ENCODE measurements at regions not wholly inside any gene's neighbourhood (a gene's known extent, or its start where the extent isn't known, plus 50 kb on each side); places are given as distances from the start of the nearest gene placed in this dataset.

DNA sequence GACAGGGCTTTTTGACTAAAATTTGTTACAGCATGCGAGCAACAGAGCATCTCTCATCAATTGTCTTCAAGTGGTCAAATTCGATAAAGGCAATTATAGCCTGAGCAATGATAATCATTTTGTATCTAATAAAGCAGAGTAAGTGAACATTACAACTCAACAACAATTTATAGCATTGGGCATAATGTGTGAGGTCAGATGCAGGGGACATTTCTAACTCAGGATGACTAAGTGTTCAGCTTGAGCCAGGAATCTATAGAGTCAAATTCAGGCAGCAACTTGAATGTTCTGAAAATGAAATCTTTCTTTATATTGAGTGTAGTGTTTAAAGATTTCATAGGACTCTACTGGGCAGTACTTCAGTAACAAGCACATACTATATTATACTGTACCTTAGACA, 1226.0 kb downstream of the ZPLD1 start:
- Histone ChIP-seq H3K4me3 (ENCODE audit: low read depth, low read length) (no peak overlapping the region), H3K36me3 (ENCODE audit: control insufficient read depth, insufficient read depth, low read length) (no peaks in the 10 kb centered on the region), H3K9me3 (ENCODE audit: control insufficient read depth, insufficient read depth, low read length) (no peaks in the 10 kb centered on the region), H3K27ac (ENCODE audit: low read depth, low read length) (no peak overlapping the region), H3K27me3 (ENCODE audit: control insufficient read depth, insufficient read depth, low read length) (no peaks in the 10 kb centered on the region), H3K4me1 (ENCODE audit: control insufficient read depth, insufficient read depth, low read length) (no peaks in the 10 kb centered on the region)
- no peak for DNase-seq (ENCODE audit: low read depth in 4 of 6, low spot score in 6 of 6)
- no CpG with 5 or more reads among the region's 2 CpGs for WGBS (ENCODE audit: insufficient coverage)

DNA sequence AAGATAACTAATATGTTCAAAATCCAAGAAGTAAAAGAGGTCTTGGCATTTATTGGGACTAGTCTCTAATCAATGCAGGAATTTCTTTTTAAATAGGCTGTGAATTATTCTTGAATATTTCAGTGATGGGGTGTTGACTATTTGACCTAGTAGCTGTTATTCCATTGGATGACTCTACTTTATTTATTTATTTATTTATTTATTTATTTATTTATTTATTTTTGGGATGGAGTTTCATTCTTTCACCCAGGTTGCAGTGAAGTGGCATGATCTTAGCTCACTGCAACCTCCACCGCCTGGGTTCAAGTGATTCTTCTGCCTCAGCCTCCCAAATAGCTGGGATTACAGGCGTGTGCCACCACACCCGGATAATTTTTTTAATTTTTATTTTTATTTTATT, 1227.8 kb downstream of the ZPLD1 start:
- WGBS (ENCODE audit: insufficient coverage) = 100% methylated on average over 1 of the region's 3 CpGs
- Histone ChIP-seq H3K4me3 (ENCODE audit: low read depth, low read length) (no peak overlapping the region), H3K9me3 (ENCODE audit: control insufficient read depth, insufficient read depth, low read length) (no peaks in the 10 kb centered on the region), H3K27me3 (ENCODE audit: control insufficient read depth, insufficient read depth, low read length) (no peaks in the 10 kb centered on the region), H3K27ac (ENCODE audit: low read depth, low read length) (no peak overlapping the region), H3K36me3 (ENCODE audit: control insufficient read depth, insufficient read depth, low read length) (no peaks in the 10 kb centered on the region), H3K4me1 (ENCODE audit: control insufficient read depth, insufficient read depth, low read length) (no peaks in the 10 kb centered on the region)
- no peak for DNase-seq (ENCODE audit: low read depth in 4 of 6, low spot score in 6 of 6)

DNA sequence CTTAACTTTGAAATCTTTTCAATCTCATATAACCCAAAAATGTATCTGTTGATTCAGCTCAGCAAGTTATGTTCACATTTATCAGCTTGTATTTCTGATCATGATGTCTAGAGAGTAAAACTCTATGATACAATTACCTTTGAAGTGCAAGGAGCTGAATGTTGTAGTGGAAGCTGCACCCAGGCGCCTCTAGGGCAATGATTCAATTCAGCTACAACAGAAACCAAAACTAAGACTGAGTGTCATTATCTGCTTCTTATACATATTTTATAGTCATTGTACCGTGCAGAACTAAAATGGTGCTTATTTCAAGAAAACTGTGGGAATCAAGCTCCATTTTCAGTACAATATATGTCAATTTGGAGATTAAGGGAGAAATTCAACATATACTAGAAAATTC, 1237.5 kb downstream of the ZPLD1 start:
- peak in 1 of 6 donors; percentile 7 for DNase-seq (ENCODE audit: low read depth in 4 of 6, low spot score in 6 of 6)
- no peaks in the 10 kb centered on the region for H3K27me3 ChIP-seq (ENCODE audit: control insufficient read depth, insufficient read depth, low read length)
- H3K27ac ChIP-seq (ENCODE audit: low read depth, low read length) = no peak overlapping the region
- no peaks in the 10 kb centered on the region for H3K9me3 ChIP-seq (ENCODE audit: control insufficient read depth, insufficient read depth, low read length)
- H3K36me3 ChIP-seq (ENCODE audit: control insufficient read depth, insufficient read depth, low read length) = no peaks in the 10 kb centered on the region
- no peak overlapping the region for H3K4me3 ChIP-seq (ENCODE audit: low read depth, low read length)
- H3K4me1 ChIP-seq (ENCODE audit: control insufficient read depth, insufficient read depth, low read length) = no peaks in the 10 kb centered on the region
- no CpG with 5 or more reads among the region's 2 CpGs for WGBS (ENCODE audit: insufficient coverage)

DNA sequence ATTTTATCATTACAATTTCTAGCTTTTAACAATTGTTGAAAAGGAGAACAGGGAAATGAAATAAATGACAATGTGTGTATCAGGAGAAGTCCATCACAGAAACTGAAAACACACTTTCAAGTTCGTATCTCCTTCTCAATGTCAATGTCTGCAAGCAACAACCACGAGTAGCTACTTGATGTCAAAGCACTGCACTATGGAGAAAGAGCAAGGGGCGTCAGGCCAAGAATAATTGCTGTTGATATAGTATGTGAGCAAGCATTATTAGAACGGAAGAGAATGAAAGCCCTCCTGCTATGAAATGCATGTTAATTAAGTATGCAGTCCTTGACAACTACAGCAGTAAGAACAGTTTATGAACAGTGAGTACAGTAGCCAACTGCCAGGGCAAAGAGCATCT, 1250.1 kb downstream of the ZPLD1 start:
- Histone ChIP-seq H3K27me3 (ENCODE audit: control insufficient read depth, insufficient read depth, low read length) (no peaks in the 10 kb centered on the region), H3K4me3 (ENCODE audit: low read depth, low read length) (no peak overlapping the region), H3K9me3 (ENCODE audit: control insufficient read depth, insufficient read depth, low read length) (no peaks in the 10 kb centered on the region), H3K36me3 (ENCODE audit: control insufficient read depth, insufficient read depth, low read length) (no peaks in the 10 kb centered on the region), H3K27ac (ENCODE audit: low read depth, low read length) (no peak overlapping the region), H3K4me1 (ENCODE audit: control insufficient read depth, insufficient read depth, low read length) (no peaks in the 10 kb centered on the region)
- WGBS (ENCODE audit: insufficient coverage) = 41% methylated on average over 2 of the region's 4 CpGs
- peak in 1 of 6 donors; percentile 19 for DNase-seq (ENCODE audit: low read depth in 4 of 6, low spot score in 6 of 6)

DNA sequence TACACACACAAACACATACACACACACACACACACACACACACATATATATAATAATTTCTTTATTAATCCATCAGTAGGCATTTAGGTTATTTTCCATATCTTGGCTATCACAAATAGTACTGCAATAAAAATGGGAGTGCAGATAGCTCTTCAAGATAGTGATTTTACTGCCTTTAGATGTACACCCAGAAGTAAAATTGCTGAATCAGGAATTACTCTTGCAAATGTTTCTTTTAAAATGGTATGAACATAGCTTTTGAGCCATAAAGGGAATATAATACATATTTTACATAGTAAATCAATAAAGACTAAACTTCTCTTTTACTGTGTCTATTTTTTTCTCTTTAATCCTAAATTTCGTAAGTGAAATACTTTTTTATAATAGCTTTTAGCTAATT, 1251.1 kb downstream of the ZPLD1 start:
- Histone ChIP-seq H3K36me3 (ENCODE audit: control insufficient read depth, insufficient read depth, low read length) (no peaks in the 10 kb centered on the region), H3K9me3 (ENCODE audit: control insufficient read depth, insufficient read depth, low read length) (no peaks in the 10 kb centered on the region), H3K27ac (ENCODE audit: low read depth, low read length) (no peak overlapping the region), H3K4me1 (ENCODE audit: control insufficient read depth, insufficient read depth, low read length) (no peaks in the 10 kb centered on the region), H3K27me3 (ENCODE audit: control insufficient read depth, insufficient read depth, low read length) (no peaks in the 10 kb centered on the region), H3K4me3 (ENCODE audit: low read depth, low read length) (no peak overlapping the region)
- no peak for DNase-seq (ENCODE audit: low read depth in 4 of 6, low spot score in 6 of 6)
- WGBS (ENCODE audit: insufficient coverage) = no CpG with 5 or more reads among the region's 1 CpG

DNA sequence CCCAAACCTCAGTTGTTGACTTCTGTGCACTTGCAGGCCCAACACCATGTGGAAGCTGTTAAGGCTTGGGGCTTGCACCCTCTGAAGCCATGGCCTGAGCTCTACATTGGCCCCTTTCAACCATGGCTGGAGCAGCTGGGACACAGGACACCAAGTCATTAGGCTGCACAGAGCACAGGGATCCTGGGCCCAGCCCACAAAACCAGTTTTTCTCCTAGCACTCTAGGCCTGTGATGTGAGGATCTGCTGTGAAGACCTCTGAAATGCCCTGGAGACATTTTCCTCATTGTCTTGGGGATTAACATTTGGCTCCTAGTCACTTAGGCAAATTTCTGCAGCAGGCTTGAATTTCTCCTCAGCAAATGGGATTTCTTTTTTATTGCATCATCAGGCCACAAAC, 1255.7 kb downstream of the ZPLD1 start:
- Histone ChIP-seq H3K4me1 (ENCODE audit: control insufficient read depth, insufficient read depth, low read length) (no peaks in the 10 kb centered on the region), H3K36me3 (ENCODE audit: control insufficient read depth, insufficient read depth, low read length) (no peaks in the 10 kb centered on the region), H3K27ac (ENCODE audit: low read depth, low read length) (no peak overlapping the region), H3K9me3 (ENCODE audit: control insufficient read depth, insufficient read depth, low read length) (peaks cover 3% of the 10 kb centered on the region), H3K27me3 (ENCODE audit: control insufficient read depth, insufficient read depth, low read length) (no peaks in the 10 kb centered on the region), H3K4me3 (ENCODE audit: low read depth, low read length) (no peak overlapping the region)
- no peak for DNase-seq (ENCODE audit: low read depth in 4 of 6, low spot score in 6 of 6)

DNA sequence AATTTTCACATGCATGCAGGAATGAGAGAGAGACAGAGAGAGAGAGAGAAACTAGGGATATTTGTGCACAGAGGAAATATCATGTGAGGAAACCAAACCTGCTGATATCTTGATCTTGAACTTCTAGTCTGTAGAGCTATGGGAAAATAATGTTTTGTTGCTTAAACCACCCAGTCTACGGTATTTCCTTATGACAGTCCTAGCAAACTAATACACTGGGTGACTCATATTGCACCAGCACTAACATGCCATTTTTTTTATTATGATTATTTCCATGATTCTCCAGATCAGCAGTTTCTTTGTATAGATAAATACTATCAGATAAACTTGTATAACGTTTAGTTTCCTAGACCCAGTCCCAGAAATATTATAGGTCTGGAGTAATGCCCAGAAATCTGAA, 1259.0 kb downstream of the ZPLD1 start:
- H3K4me1 ChIP-seq (ENCODE audit: control insufficient read depth, insufficient read depth, low read length) = no peaks in the 10 kb centered on the region
- H3K27me3 ChIP-seq (ENCODE audit: control insufficient read depth, insufficient read depth, low read length) = no peaks in the 10 kb centered on the region
- no CpG with 5 or more reads among the region's 2 CpGs for WGBS (ENCODE audit: insufficient coverage)
- H3K9me3 ChIP-seq (ENCODE audit: control insufficient read depth, insufficient read depth, low read length) = peaks cover 3% of the 10 kb centered on the region
- no peaks in the 10 kb centered on the region for H3K36me3 ChIP-seq (ENCODE audit: control insufficient read depth, insufficient read depth, low read length)
- DNase-seq (ENCODE audit: low read depth in 4 of 6, low spot score in 6 of 6) = no peak
- H3K27ac ChIP-seq (ENCODE audit: low read depth, low read length) = no peak overlapping the region
- H3K4me3 ChIP-seq (ENCODE audit: low read depth, low read length) = no peak overlapping the region

DNA sequence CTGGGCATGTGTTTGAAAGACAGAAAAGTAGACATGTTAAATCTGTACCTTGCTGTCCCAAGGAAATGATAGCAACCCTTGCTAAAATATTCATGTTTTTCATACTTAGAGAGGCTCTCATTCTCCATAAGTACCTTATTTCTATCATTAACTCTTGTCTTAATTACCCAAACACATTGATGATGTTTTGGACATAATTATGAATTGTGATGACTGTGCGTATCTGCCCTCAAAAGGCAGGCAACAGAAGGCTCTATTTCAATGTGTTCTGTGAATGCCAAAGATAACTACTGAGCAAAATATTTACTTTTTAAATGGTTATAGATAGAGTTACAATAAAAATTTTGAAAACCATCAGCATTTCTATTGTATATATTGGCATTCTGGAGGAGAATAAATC, 1263.8 kb downstream of the ZPLD1 start:
- H3K9me3 ChIP-seq (ENCODE audit: control insufficient read depth, insufficient read depth, low read length) = no peaks in the 10 kb centered on the region
- H3K27ac ChIP-seq (ENCODE audit: low read depth, low read length) = no peak overlapping the region
- H3K4me1 ChIP-seq (ENCODE audit: control insufficient read depth, insufficient read depth, low read length) = no peaks in the 10 kb centered on the region
- no peak for DNase-seq (ENCODE audit: low read depth in 4 of 6, low spot score in 6 of 6)
- no peak overlapping the region for H3K4me3 ChIP-seq (ENCODE audit: low read depth, low read length)
- no peaks in the 10 kb centered on the region for H3K27me3 ChIP-seq (ENCODE audit: control insufficient read depth, insufficient read depth, low read length)
- no peaks in the 10 kb centered on the region for H3K36me3 ChIP-seq (ENCODE audit: control insufficient read depth, insufficient read depth, low read length)
- no CpG with 5 or more reads among the region's 1 CpG for WGBS (ENCODE audit: insufficient coverage)

DNA sequence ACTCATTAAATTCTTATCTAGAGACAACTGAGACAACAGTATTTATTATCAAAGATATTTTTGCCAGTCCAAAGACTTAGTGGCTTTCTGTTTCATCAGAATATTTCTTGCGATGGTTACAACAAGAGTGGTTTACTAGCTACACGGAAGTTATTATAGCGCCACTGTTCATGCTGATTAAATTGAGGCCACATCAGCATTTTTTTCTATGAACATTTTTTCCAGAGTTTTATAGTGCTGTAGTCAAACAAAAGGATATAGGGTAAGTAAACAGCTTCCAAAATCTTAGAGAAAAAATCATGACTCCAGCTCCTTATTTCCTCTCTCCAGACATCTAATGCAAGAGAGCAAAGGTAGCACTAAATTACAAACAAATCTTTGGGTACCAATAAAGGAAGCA, 1264.4 kb downstream of the ZPLD1 start:
- Histone ChIP-seq H3K4me3 (ENCODE audit: low read depth, low read length) (no peak overlapping the region), H3K4me1 (ENCODE audit: control insufficient read depth, insufficient read depth, low read length) (no peaks in the 10 kb centered on the region), H3K36me3 (ENCODE audit: control insufficient read depth, insufficient read depth, low read length) (no peaks in the 10 kb centered on the region), H3K27ac (ENCODE audit: low read depth, low read length) (no peak overlapping the region), H3K9me3 (ENCODE audit: control insufficient read depth, insufficient read depth, low read length) (no peaks in the 10 kb centered on the region), H3K27me3 (ENCODE audit: control insufficient read depth, insufficient read depth, low read length) (no peaks in the 10 kb centered on the region)
- WGBS (ENCODE audit: insufficient coverage) = no CpG with 5 or more reads among the region's 3 CpGs
- DNase-seq (ENCODE audit: low read depth in 4 of 6, low spot score in 6 of 6) = no peak

DNA sequence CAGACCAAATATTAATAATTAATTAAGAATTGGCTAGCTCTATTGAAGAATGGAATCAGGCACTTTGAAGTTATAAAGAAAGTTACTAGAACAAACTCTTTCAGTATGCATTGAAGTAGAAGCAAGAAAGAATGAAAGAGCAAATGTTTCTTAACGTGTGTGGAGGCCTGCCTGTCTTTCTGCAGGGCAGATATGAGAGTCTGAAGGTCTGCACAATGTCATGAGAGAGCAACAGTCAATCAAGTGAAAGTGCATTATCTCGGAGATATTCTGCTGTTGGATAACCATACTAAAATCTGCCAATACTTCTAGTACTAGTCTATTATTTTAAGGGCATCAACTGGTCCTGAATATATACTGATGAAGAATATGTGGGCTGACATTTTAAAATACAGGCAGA, 1270.8 kb downstream of the ZPLD1 start:
- H3K4me1 ChIP-seq (ENCODE audit: control insufficient read depth, insufficient read depth, low read length) = no peaks in the 10 kb centered on the region
- H3K4me3 ChIP-seq (ENCODE audit: low read depth, low read length) = no peak overlapping the region
- no peaks in the 10 kb centered on the region for H3K36me3 ChIP-seq (ENCODE audit: control insufficient read depth, insufficient read depth, low read length)
- no peaks in the 10 kb centered on the region for H3K9me3 ChIP-seq (ENCODE audit: control insufficient read depth, insufficient read depth, low read length)
- no peaks in the 10 kb centered on the region for H3K27me3 ChIP-seq (ENCODE audit: control insufficient read depth, insufficient read depth, low read length)
- WGBS (ENCODE audit: insufficient coverage) = 33% methylated on average over 1 of the region's 2 CpGs
- no peak for DNase-seq (ENCODE audit: low read depth in 4 of 6, low spot score in 6 of 6)
- H3K27ac ChIP-seq (ENCODE audit: low read depth, low read length) = no peak overlapping the region

DNA sequence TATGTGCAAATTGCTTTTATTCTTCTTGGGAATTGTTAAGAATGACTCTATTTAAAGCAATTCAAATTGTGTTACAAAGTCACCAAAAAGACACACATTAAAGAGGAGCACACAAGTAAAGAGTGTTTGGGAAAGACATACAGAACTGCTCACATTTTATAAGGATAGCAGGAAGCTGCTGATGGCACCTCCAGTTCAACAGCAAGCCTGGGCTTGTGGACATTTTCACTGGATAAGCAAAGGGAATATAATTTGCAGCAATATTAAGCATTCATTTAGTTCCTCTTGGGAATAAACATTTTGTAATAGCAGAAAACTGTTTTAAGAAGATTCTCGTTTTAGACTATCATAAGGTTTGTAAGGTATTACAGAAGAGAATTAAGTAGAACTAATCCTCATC, 1271.9 kb downstream of the ZPLD1 start:
- H3K27ac ChIP-seq (ENCODE audit: low read depth, low read length) = no peak overlapping the region
- no peak overlapping the region for H3K4me3 ChIP-seq (ENCODE audit: low read depth, low read length)
- no CpG with 5 or more reads among the region's 1 CpG for WGBS (ENCODE audit: insufficient coverage)
- H3K4me1 ChIP-seq (ENCODE audit: control insufficient read depth, insufficient read depth, low read length) = no peaks in the 10 kb centered on the region
- H3K27me3 ChIP-seq (ENCODE audit: control insufficient read depth, insufficient read depth, low read length) = no peaks in the 10 kb centered on the region
- no peak for DNase-seq (ENCODE audit: low read depth in 4 of 6, low spot score in 6 of 6)
- no peaks in the 10 kb centered on the region for H3K9me3 ChIP-seq (ENCODE audit: control insufficient read depth, insufficient read depth, low read length)
- no peaks in the 10 kb centered on the region for H3K36me3 ChIP-seq (ENCODE audit: control insufficient read depth, insufficient read depth, low read length)
